ENCODE measurements at regions not wholly inside any gene's neighbourhood (a gene's known extent, or its start where the extent isn't known, plus 50 kb on each side); places are given as distances from the start of the nearest gene placed in this dataset.

GRCh38 chr6:4504700-4505099 is 271.5 kb upstream of the CDYL start:
- H3K9me3 ChIP-seq (ENCODE audit: low read length), result no peaks in the 10 kb centered on the region
- H3K9me2 ChIP-seq (ENCODE audit: insufficient read depth, low read length), result no peaks in the 10 kb centered on the region
- H3K27ac ChIP-seq (ENCODE audit: low read length), result no peak overlapping the region
- H3K4me3 ChIP-seq (ENCODE audit: low read length), result no peak overlapping the region
- H3K36me3 ChIP-seq (ENCODE audit: insufficient read depth, low read length), result no peaks in the 10 kb centered on the region
- no peak overlapping the region for H2AFZ ChIP-seq (ENCODE audit: low read depth, low read length)
- H3K79me2 ChIP-seq (replicated peaks; ENCODE audit: insufficient read depth, low read length), result no peaks in the 10 kb centered on the region
- H3F3A ChIP-seq (ENCODE audit: insufficient read depth, low read length, poor library complexity, severe bottlenecking), result no peaks in the 10 kb centered on the region
- H3K27me3 ChIP-seq (ENCODE audit: insufficient read depth, low read depth, low read length), result no peaks in the 10 kb centered on the region
- TF ChIP-seq RAD21 (conservative IDR thresholded peaks at IDR 0.05), result no peak
- TF ChIP-seq MXI1 (conservative IDR thresholded peaks at IDR 0.05; ENCODE audit: poor library complexity, severe bottlenecking), result no peak
- no peak for TF ChIP-seq EP300 (conservative IDR thresholded peaks at IDR 0.05; ENCODE audit: poor library complexity, severe bottlenecking)
- no peak for TF ChIP-seq TAF1 (IDR thresholded peaks at IDR 0.05; ENCODE audit: low read depth)
- TF ChIP-seq EZH2 (IDR thresholded peaks at IDR 0.05; ENCODE audit: borderline replicate concordance, insufficient read depth, low read length, poor library complexity, severe bottlenecking), result no peak
- no peak for TF ChIP-seq SMC3 (conservative IDR thresholded peaks at IDR 0.05; ENCODE audit: poor library complexity)
- no peak for TF ChIP-seq POLR2AphosphoS5 (IDR thresholded peaks at IDR 0.05)
- TF ChIP-seq CTCF (IDR thresholded peaks at IDR 0.05; ENCODE audit: poor library complexity, severe bottlenecking), result no peak
- no peak overlapping the region for H3K9ac ChIP-seq (ENCODE audit: low read length)
- no peaks in the 10 kb centered on the region for H4K20me1 ChIP-seq (ENCODE audit: insufficient read depth)
- H3K4me2 ChIP-seq (ENCODE audit: low read length), result no peak overlapping the region

GRCh38 chr6:4503700-4504099 is 272.5 kb upstream of the CDYL start:
- Histone ChIP-seq H3K79me2 (replicated peaks; ENCODE audit: insufficient read depth, low read length) (no peaks in the 10 kb centered on the region), H3K9me2 (ENCODE audit: insufficient read depth, low read length) (no peaks in the 10 kb centered on the region), H3K27ac (ENCODE audit: low read length) (no peak overlapping the region), H3K36me3 (ENCODE audit: insufficient read depth, low read length) (no peaks in the 10 kb centered on the region), H3F3A (ENCODE audit: insufficient read depth, low read length, poor library complexity, severe bottlenecking) (no peaks in the 10 kb centered on the region), H3K9ac (ENCODE audit: low read length) (no peak overlapping the region), H3K9me3 (ENCODE audit: low read length) (no peaks in the 10 kb centered on the region), H3K4me2 (ENCODE audit: low read length) (no peak overlapping the region), H4K20me1 (ENCODE audit: insufficient read depth) (no peaks in the 10 kb centered on the region), H2AFZ (ENCODE audit: low read depth, low read length) (no peak overlapping the region), H3K4me3 (ENCODE audit: low read length) (no peak overlapping the region), H3K27me3 (ENCODE audit: insufficient read depth, low read depth, low read length) (no peaks in the 10 kb centered on the region)
- TF ChIP-seq SMC3 (conservative IDR thresholded peaks at IDR 0.05; ENCODE audit: poor library complexity) (no peak), EZH2 (IDR thresholded peaks at IDR 0.05; ENCODE audit: borderline replicate concordance, insufficient read depth, low read length, poor library complexity, severe bottlenecking) (no peak), RAD21 (conservative IDR thresholded peaks at IDR 0.05) (no peak), CTCF (IDR thresholded peaks at IDR 0.05; ENCODE audit: poor library complexity, severe bottlenecking) (no peak), MXI1 (conservative IDR thresholded peaks at IDR 0.05; ENCODE audit: poor library complexity, severe bottlenecking) (no peak), REST (IDR thresholded peaks at IDR 0.05; ENCODE audit: borderline replicate concordance) (no peak), EP300 (conservative IDR thresholded peaks at IDR 0.05; ENCODE audit: poor library complexity, severe bottlenecking) (no peak), TAF1 (IDR thresholded peaks at IDR 0.05; ENCODE audit: low read depth) (no peak), POLR2AphosphoS5 (IDR thresholded peaks at IDR 0.05) (no peak)
